Ishikawa (cell line): ENCODE measurements at regions not wholly inside any gene's neighbourhood (a gene's known extent, or its start where the extent isn't known, plus 50 kb on each side); places are given as distances from the start of the nearest gene placed in this dataset.

Source experiments
- CEBPB ChIP-seq: IDR thresholded peaks from 2 replicates; pipeline ENCODE4 v1.6.1; 2012
- CREB1 ChIP-seq: IDR thresholded peaks from 2 replicates; pipeline ENCODE4 v1.6.1; 2012; ENCODE audit warnings: low read depth
- EP300 ChIP-seq: IDR thresholded peaks from 2 replicates; pipeline ENCODE4 v1.6.1; 2012; ENCODE audit warnings: borderline replicate concordance
- RAD21 ChIP-seq: IDR thresholded peaks from 2 replicates; pipeline ENCODE4 v1.6.1; 2012; ENCODE audit warnings: low read depth
- YY1 ChIP-seq: IDR thresholded peaks from 2 replicates; pipeline ENCODE4 v1.6.1; 2012; ENCODE audit warnings: low read depth
- TF ChIP-seq, protein P1 (sequence below): IDR thresholded peaks from 2 replicates; pipeline ENCODE4 v1.6.1; 2012; ENCODE audit warnings: low read depth, mild to moderate bottlenecking

DNA sequence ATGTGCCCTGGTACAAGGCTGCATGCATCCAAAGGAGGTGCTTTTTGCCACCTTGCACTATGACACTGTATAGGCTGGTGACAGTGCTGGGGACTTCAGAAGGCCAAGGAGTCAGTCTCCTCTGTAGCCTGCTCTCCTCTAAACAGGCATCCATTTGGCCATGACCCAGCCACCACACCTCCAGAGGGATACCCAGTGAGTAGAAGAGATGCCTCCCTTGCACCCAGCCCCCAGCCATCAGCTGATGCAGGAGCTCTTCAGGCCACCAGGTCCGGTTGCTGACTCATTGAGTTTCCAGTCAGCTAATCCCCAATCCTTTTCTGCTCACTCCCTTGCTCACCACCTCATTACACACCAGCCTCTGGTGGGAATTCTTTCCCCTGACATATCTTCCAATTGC lies 99.8 kb downstream of the PJA1 start:
- no peak for TF ChIP-seq EP300
- no peak for TF ChIP-seq CEBPB
- no peak for TF ChIP-seq CREB1
- TF ChIP-seq RAD21 = no peak
- no peak for TF ChIP-seq YY1
- TF ChIP-seq, protein P1, sequence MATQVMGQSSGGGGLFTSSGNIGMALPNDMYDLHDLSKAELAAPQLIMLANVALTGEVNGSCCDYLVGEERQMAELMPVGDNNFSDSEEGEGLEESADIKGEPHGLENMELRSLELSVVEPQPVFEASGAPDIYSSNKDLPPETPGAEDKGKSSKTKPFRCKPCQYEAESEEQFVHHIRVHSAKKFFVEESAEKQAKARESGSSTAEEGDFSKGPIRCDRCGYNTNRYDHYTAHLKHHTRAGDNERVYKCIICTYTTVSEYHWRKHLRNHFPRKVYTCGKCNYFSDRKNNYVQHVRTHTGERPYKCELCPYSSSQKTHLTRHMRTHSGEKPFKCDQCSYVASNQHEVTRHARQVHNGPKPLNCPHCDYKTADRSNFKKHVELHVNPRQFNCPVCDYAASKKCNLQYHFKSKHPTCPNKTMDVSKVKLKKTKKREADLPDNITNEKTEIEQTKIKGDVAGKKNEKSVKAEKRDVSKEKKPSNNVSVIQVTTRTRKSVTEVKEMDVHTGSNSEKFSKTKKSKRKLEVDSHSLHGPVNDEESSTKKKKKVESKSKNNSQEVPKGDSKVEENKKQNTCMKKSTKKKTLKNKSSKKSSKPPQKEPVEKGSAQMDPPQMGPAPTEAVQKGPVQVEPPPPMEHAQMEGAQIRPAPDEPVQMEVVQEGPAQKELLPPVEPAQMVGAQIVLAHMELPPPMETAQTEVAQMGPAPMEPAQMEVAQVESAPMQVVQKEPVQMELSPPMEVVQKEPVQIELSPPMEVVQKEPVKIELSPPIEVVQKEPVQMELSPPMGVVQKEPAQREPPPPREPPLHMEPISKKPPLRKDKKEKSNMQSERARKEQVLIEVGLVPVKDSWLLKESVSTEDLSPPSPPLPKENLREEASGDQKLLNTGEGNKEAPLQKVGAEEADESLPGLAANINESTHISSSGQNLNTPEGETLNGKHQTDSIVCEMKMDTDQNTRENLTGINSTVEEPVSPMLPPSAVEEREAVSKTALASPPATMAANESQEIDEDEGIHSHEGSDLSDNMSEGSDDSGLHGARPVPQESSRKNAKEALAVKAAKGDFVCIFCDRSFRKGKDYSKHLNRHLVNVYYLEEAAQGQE = no peak
